Right ventricle myocardium inferior (tissue), 1 donor: ENCODE measurements at regions not wholly inside any gene's neighbourhood (a gene's known extent, or its start where the extent isn't known, plus 50 kb on each side); places are given as distances from the start of the nearest gene placed in this dataset.

ENCODE experiments used
- ATAC-seq: fragments of 200-7000 bp; cut with Tn5 transposase; one replicate; pipeline ENCODE4 v1.9.1; 2020; ENCODE audit warnings: mild to moderate bottlenecking, moderate library complexity
- DNase-seq: peaks from one replicate; pipeline ENCODE4 v3.0.0; 2021; ENCODE audit errors: missing footprints
- intact Hi-C: fragments of 100-400 bp; cut with DNase I; formaldehyde crosslinking; loops from one replicate; pipeline ENCODE4 v1.11.0; 2022
- donor health status: DM: no; HTN: yes; CAD: no; lungs with severe emphysema.

- DNase-seq (no peak), ATAC-seq (peak; percentile 47)
- intact Hi-C loops: no loop called here
These were observed 342.7 kb downstream of the PRL start for GRCh38 chr6:21953831-21954801.

GRCh38 chr6:21955053-21955595, 341.7 kb downstream of the PRL start:
- intact Hi-C loops: no loop called here
- DNase-seq: no peak

GRCh38 chr6:21955951-21956350, 340.9 kb downstream of the PRL start:
- ATAC-seq (no peak), DNase-seq (no peak)
- intact Hi-C loops: no loop called here

More at GRCh38 chr6:21955053-21955595, 341.7 kb downstream of the PRL start:
- no peak for ATAC-seq

GRCh38 chr6:21958428-21958827, 338.4 kb downstream of the PRL start:
- intact Hi-C loops: no loop called here
- DNase-seq: no peak
- no peak for ATAC-seq

GRCh38 chr6:21961226-21961625, 335.6 kb downstream of the PRL start:
- no peak for ATAC-seq
- intact Hi-C loops: no loop called here

GRCh38 chr6:21965016-21965415, 331.8 kb downstream of the PRL start:
- ATAC-seq: no peak
- DNase-seq: no peak
- intact Hi-C loops: no loop called here

More at GRCh38 chr6:21961226-21961625, 335.6 kb downstream of the PRL start:
- no peak for DNase-seq

- ATAC-seq (no peak), DNase-seq (no peak)
- intact Hi-C loops: no loop called here
These were observed 330.8 kb downstream of the PRL start for GRCh38 chr6:21965953-21966539.

- intact Hi-C loops: no loop called here
- ATAC-seq (no peak), DNase-seq (no peak)
These were observed 329.5 kb downstream of the PRL start for GRCh38 chr6:21967056-21967974.

GRCh38 chr6:21968411-21968810, 328.4 kb downstream of the PRL start:
- ATAC-seq: no peak
- intact Hi-C loops: no loop called here
- DNase-seq: no peak

- ATAC-seq: no peak
- intact Hi-C loops: no loop called here
- no peak for DNase-seq
These were observed 327.6 kb downstream of the PRL start for GRCh38 chr6:21969192-21969591.

- ATAC-seq (no peak), DNase-seq (no peak)
- intact Hi-C loops: no loop called here
These were observed 326.1 kb downstream of the PRL start for GRCh38 chr6:21970569-21971300.

- no peak for DNase-seq
- no peak for ATAC-seq
- intact Hi-C loops: no loop called here
These were observed 325.3 kb downstream of the PRL start for GRCh38 chr6:21971541-21971940.

- no peak for DNase-seq
- ATAC-seq: no peak
- intact Hi-C loops: no loop called here
These were observed 324.3 kb downstream of the PRL start for GRCh38 chr6:21972516-21972915.

GRCh38 chr6:21977346-21977745, 319.5 kb downstream of the PRL start:
- no peak for ATAC-seq
- no peak for DNase-seq
- intact Hi-C loops: no loop called here

GRCh38 chr6:21981235-21981833, 315.5 kb downstream of the PRL start:
- DNase-seq (no peak), ATAC-seq (no peak)
- intact Hi-C loops: loop anchor here (10.0 kb wide), 1 partner anchor 163 kb away; no protein-coding TSS in a partner anchor

- DNase-seq: no peak
- intact Hi-C loops: loop anchor here (10.0 kb wide), 1 partner anchor 161 kb away; no protein-coding TSS in a partner anchor
- ATAC-seq: no peak
These were observed 312.7 kb downstream of the PRL start for GRCh38 chr6:21984135-21984534.

- DNase-seq (no peak), ATAC-seq (no peak)
- intact Hi-C loops: loop anchor here (10.0 kb wide), 1 partner anchor 160 kb away; no protein-coding TSS in a partner anchor
These were observed 312.3 kb downstream of the PRL start for GRCh38 chr6:21984561-21984960.

- no peak for ATAC-seq
- DNase-seq: no peak
- intact Hi-C loops: loop anchor here (10.0 kb wide), 1 partner anchor 159 kb away; no protein-coding TSS in a partner anchor
These were observed 310.9 kb downstream of the PRL start for GRCh38 chr6:21985904-21986303.
